Activated B cell treated with CpG ODN at 0.5 μM for 24 hours (primary cell): ENCODE measurements at regions not wholly inside any gene's neighbourhood (a gene's known extent, or its start where the extent isn't known, plus 50 kb on each side); places are given as distances from the start of the nearest gene placed in this dataset.

Experiments used
- ATAC-seq: fragments of 200-7000 bp; cut with Tn5 transposase; one replicate; pipeline ENCODE4 v1.10.0; 2021; ENCODE audit warnings: low read depth, mild to moderate bottlenecking, moderate library complexity
- CTCF ChIA-PET: fragments of 350-600 bp; sonication (Branson Sonifier 250); formaldehyde crosslinking; loops from one replicate; lab custom pipeline; 2021; ENCODE audit warnings: antibody characterized with exemption; lab: Charles Lee
- POLR2A ChIA-PET: fragments of 350-600 bp; sonication (Branson Sonifier 250); formaldehyde crosslinking; loops from one replicate; lab custom pipeline; 2021; ENCODE audit warnings: antibody characterized with exemption; lab: Charles Lee
- DNase-seq: peaks from one replicate; pipeline ENCODE4 v3.0.0; 2022
- H3K27ac Mint-ChIP-seq: one replicate; pipeline ENCODE4 v1.8.0; 2020; ENCODE audit warnings: mixed read lengths
- H3K27me3 Mint-ChIP-seq: one replicate; pipeline ENCODE4 v1.8.0; 2021; ENCODE audit warnings: mixed read lengths
- H3K36me3 Mint-ChIP-seq: one replicate; pipeline ENCODE4 v1.8.0; 2021; ENCODE audit warnings: low read depth, mixed read lengths
- H3K4me1 Mint-ChIP-seq: one replicate; pipeline ENCODE4 v1.8.0; 2021; ENCODE audit warnings: mixed read lengths
- H3K4me3 Mint-ChIP-seq: one replicate; pipeline ENCODE4 v1.8.0; 2020; ENCODE audit warnings: mild to moderate bottlenecking, mixed read lengths
- H3K9me3 Mint-ChIP-seq: one replicate; pipeline ENCODE4 v1.8.0; 2020; ENCODE audit warnings: mixed read lengths
- intact Hi-C: fragments of 100-400 bp; cut with micrococcal nuclease; formaldehyde crosslinking; loops from one replicate; pipeline ENCODE4 v1.15.1; 2024
- TF ChIP-seq, protein P1 (sequence below): fragments of 200-600 bp; IDR thresholded peaks from one replicate; pipeline ENCODE4 v1.8.0; 2022; ENCODE audit warnings: antibody characterized with exemption, mild to moderate bottlenecking

DNA sequence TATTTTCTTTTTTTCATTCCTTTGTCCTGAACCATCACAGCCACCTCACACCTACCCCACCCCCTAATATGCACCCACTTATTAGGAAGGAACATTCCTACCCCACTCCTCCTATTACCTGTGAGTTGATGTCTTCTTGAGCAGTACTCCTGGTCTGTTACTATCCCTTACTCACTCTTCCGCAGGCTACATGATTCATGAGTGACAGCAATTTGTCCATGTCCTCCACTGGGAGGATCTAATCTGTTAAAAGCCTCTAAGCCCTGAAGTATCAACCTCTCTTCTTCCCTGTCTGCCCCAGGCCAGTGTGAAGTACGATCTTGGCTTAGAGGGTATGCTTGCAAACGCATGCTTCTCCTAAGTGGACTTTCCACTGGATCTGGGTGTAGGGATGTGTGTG, 75.6 kb upstream of the RFX8 start:
- TF ChIP-seq, protein P1, sequence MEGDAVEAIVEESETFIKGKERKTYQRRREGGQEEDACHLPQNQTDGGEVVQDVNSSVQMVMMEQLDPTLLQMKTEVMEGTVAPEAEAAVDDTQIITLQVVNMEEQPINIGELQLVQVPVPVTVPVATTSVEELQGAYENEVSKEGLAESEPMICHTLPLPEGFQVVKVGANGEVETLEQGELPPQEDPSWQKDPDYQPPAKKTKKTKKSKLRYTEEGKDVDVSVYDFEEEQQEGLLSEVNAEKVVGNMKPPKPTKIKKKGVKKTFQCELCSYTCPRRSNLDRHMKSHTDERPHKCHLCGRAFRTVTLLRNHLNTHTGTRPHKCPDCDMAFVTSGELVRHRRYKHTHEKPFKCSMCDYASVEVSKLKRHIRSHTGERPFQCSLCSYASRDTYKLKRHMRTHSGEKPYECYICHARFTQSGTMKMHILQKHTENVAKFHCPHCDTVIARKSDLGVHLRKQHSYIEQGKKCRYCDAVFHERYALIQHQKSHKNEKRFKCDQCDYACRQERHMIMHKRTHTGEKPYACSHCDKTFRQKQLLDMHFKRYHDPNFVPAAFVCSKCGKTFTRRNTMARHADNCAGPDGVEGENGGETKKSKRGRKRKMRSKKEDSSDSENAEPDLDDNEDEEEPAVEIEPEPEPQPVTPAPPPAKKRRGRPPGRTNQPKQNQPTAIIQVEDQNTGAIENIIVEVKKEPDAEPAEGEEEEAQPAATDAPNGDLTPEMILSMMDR, result no peak
- POLR2A ChIA-PET, result no interaction called here
- CTCF ChIA-PET, result no interaction called here
- intact Hi-C loops, result no loop called here
- DNase-seq (no peak), ATAC-seq (no peak)
- Mint-ChIP-seq H3K36me3 (no peaks in the 10 kb centered on the region), H3K9me3 (no peaks in the 10 kb centered on the region), H3K27me3 (no peaks in the 10 kb centered on the region), H3K4me1 (no peaks in the 10 kb centered on the region), H3K4me3 (no peak overlapping the region), H3K27ac (no peak overlapping the region)

DNA sequence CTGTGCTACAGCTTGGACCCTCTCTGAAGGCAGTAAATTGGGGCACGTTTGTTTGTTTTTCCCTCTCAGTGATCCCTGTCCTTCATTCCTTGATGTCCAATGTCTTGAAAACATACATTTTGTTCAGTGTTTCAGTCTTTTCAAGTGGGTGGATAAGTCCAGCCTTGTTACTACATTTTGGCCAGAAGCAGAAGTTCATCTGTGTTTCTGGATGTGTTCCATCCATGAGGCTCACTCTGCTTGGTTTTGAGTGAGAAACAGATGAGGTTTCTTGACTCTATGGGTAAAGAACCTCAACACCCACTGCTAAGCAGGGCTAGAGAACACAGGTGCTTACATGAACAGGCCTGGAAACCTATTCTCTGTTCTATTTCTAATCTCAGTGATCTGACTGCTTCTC, 74.5 kb upstream of the RFX8 start:
- H3K27ac Mint-ChIP-seq, result no peak overlapping the region
- CTCF ChIA-PET, result no interaction called here
- TF ChIP-seq, protein P1, result no peak

DNA sequence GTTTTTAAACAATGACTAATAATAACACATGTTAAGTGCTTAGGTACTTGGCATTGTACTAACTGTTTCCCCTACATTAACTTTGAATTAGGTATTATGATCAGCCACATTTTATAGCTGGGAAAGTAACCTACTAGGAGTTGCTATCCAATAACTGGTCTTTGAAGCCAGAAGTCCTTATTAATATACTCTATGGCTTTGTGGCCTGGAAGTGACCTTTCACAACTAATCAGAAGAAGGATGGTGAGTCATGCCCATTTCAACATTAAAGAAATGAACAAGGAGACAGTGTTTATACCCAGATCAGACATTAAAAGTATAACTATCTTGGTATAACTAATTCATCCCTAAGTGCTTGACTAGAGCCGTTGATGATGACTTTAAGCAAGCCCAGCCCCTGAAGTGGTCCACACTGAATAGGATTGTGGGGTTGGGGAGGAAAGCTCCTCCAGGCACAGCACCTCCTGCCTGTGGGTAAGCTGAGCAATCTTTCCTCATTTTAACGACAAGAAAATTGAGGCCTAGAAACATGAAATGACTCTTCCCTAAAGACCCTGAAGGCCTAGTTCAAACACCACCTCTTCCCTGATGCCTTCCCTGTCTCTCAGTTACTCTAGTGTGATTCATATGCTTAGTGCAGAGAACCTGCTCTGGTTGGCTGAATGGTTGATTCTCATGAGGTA, 71.6 kb upstream of the RFX8 start:
- no peak overlapping the region for H3K4me3 Mint-ChIP-seq
- peaks cover 4% of the 10 kb centered on the region for H3K9me3 Mint-ChIP-seq
- H3K36me3 Mint-ChIP-seq, result no peaks in the 10 kb centered on the region
- no peaks in the 10 kb centered on the region for H3K27me3 Mint-ChIP-seq
- ChIA-PET POLR2A (no interaction called here), CTCF (no interaction called here)
- DNase-seq, result no peak
- no peaks in the 10 kb centered on the region for H3K4me1 Mint-ChIP-seq
- no peak for ATAC-seq
- H3K27ac Mint-ChIP-seq, result no peak overlapping the region
- TF ChIP-seq, protein P1, result no peak
- intact Hi-C loops, result no loop called here

More for the DNA sequence above, 74.5 kb upstream of the RFX8 start:
- intact Hi-C loops, result no loop called here
- no peaks in the 10 kb centered on the region for H3K4me1 Mint-ChIP-seq
- no peak overlapping the region for H3K4me3 Mint-ChIP-seq
- POLR2A ChIA-PET, result no interaction called here
- no peak for DNase-seq
- H3K9me3 Mint-ChIP-seq, result no peaks in the 10 kb centered on the region
- H3K36me3 Mint-ChIP-seq, result no peaks in the 10 kb centered on the region
- no peaks in the 10 kb centered on the region for H3K27me3 Mint-ChIP-seq
- ATAC-seq, result no peak

DNA sequence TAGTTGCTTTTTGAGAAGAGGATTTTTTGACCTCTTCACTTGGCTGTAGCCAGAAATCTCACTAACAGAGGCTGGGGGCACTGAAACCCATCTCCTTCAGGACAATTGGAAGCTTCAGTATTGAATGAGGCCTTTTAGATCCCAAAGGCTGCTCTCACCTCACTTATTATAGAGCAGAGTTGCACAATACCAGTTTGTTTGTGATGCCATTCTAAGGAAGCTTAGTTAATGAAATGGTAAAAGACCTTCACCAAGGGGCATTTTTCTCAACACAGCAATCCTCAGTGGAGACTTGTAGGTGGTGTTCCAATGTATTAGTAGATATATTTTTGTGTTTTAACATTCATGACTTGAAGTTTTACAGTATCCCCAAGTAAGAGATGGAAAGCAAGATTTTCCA, 71.0 kb upstream of the RFX8 start:
- CTCF ChIA-PET, result no interaction called here
- Mint-ChIP-seq H3K27ac (no peak overlapping the region), H3K4me1 (no peaks in the 10 kb centered on the region), H3K36me3 (no peaks in the 10 kb centered on the region), H3K9me3 (peaks cover 4% of the 10 kb centered on the region), H3K27me3 (no peaks in the 10 kb centered on the region), H3K4me3 (no peak overlapping the region)
- TF ChIP-seq, protein P1, result no peak
- POLR2A ChIA-PET, result no interaction called here
- intact Hi-C loops, result no loop called here
- no peak for DNase-seq
- ATAC-seq, result no peak

DNA sequence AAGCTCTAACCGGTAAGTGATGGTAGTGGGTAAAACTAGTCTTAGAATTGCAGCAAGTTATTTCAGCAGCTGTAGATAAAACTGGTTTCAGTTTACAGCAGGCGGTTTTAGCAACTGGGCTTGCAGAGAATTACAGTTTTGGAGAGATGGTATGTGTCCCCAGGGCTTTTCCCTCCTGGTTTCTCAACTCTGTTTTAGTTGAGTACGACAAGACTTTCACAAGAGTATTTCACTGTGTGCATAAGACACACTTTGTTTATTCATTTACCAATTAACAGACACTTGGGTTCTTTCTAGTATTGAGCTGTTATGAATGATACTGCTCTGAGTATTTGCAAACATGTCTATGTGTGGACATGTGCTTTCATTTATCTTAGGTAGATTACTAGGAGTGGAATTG, 65.6 kb upstream of the RFX8 start:
- Mint-ChIP-seq H3K4me3 (no peak overlapping the region), H3K27me3 (no peaks in the 10 kb centered on the region), H3K4me1 (no peaks in the 10 kb centered on the region), H3K27ac (no peak overlapping the region), H3K36me3 (no peaks in the 10 kb centered on the region), H3K9me3 (peaks cover 4% of the 10 kb centered on the region)
- TF ChIP-seq, protein P1, result no peak
- ChIA-PET CTCF (no interaction called here), POLR2A (no interaction called here)
- ATAC-seq (no peak), DNase-seq (no peak)
- intact Hi-C loops, result no loop called here
